ENCODE measurements at regions not wholly inside any gene's neighbourhood (a gene's known extent, or its start where the extent isn't known, plus 50 kb on each side); places are given as distances from the start of the nearest gene placed in this dataset.

DNA sequence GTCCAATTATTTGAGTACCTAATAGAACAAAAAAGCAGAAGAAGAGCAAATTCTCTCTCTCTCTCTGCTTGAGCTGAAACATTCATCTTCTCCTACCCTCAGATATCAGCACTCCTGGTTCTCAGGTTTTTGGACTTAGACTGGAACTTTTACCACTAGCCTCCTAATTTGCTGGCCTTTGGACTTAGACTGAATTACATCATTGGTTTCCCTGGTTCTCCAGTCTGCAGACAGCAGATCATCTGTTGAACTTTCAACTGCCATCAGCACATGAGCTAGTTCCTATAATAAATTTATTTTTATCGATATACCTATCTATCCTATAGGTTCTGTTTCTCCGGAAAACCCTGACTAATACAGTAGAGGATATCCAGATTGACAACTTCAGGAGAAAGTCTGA, 208.9 kb upstream of the GAS1 start:
- Histone ChIP-seq H2BK120ac (ENCODE audit: low read depth, low read length, poor library complexity, severe bottlenecking) (no peak overlapping the region), H2BK15ac (ENCODE audit: low read depth, low read length) (no peak overlapping the region), H3K27me3 (ENCODE audit: insufficient read depth, low read length) (no peaks in the 10 kb centered on the region), H3K4ac (ENCODE audit: low read depth, low read length) (no peak overlapping the region), H3K18ac (ENCODE audit: insufficient read length, low read depth, low read length) (no peak overlapping the region), H3K27ac (ENCODE audit: insufficient read length, low read depth, low read length) (no peak overlapping the region), H3K79me1 (ENCODE audit: insufficient read depth, low read depth, low read length, poor library complexity, severe bottlenecking) (no peaks in the 10 kb centered on the region), H3K79me2 (ENCODE audit: insufficient read depth, low read length) (no peaks in the 10 kb centered on the region), H3K14ac (ENCODE audit: insufficient read depth, low read length) (no peak overlapping the region), H3K9me3 (ENCODE audit: control insufficient read depth, low read depth, low read length) (no peaks in the 10 kb centered on the region), H4K91ac (ENCODE audit: insufficient read length, low read depth, low read length) (no peak overlapping the region), H3K9ac (ENCODE audit: extremely low read depth, insufficient read length, low read length) (no peak overlapping the region), H3K4me1 (ENCODE audit: insufficient read depth, low read length) (no peaks in the 10 kb centered on the region), H2BK5ac (ENCODE audit: insufficient read length, low read length) (no peak overlapping the region), H2AFZ (ENCODE audit: low read length) (no peak overlapping the region), H3K56ac (ENCODE audit: insufficient read length, low read depth, low read length) (no peak overlapping the region), H3K23me2 (ENCODE audit: insufficient read length, low read depth, low read length, poor library complexity, severe bottlenecking) (no peaks in the 10 kb centered on the region), H2BK12ac (ENCODE audit: insufficient read length, low read depth, low read length) (no peak overlapping the region), H4K8ac (replicated peaks; ENCODE audit: insufficient read length, low read depth, low read length) (no peak overlapping the region), H2AK5ac (ENCODE audit: insufficient read length, low read length) (no peak overlapping the region), H3K23ac (ENCODE audit: insufficient read length, low read depth, low read length) (no peak overlapping the region), H2BK20ac (ENCODE audit: low read depth, low read length, poor library complexity, severe bottlenecking) (no peak overlapping the region), H4K20me1 (ENCODE audit: control insufficient read depth, insufficient read depth, insufficient read length) (no peaks in the 10 kb centered on the region), H3K4me2 (ENCODE audit: insufficient read depth, insufficient read length, low read length) (no peak overlapping the region), H4K5ac (ENCODE audit: insufficient read length, low read depth, low read length) (no peak overlapping the region), H3T11ph (ENCODE audit: low read length) (no peak overlapping the region)
- Mint-ChIP-seq H3K4me3 (no peak overlapping the region), H3K4me1 (no peaks in the 10 kb centered on the region), H3K36me3 (ENCODE audit: insufficient read depth in 1 of 3, low read depth in 3 of 3) (no peaks in the 10 kb centered on the region), H3K27ac (no peak overlapping the region), H3K9me3 (no peaks in the 10 kb centered on the region), H3K27me3 (ENCODE audit: low read depth) (peaks cover 5% of the 10 kb centered on the region)
- TF ChIP-seq, protein P1, sequence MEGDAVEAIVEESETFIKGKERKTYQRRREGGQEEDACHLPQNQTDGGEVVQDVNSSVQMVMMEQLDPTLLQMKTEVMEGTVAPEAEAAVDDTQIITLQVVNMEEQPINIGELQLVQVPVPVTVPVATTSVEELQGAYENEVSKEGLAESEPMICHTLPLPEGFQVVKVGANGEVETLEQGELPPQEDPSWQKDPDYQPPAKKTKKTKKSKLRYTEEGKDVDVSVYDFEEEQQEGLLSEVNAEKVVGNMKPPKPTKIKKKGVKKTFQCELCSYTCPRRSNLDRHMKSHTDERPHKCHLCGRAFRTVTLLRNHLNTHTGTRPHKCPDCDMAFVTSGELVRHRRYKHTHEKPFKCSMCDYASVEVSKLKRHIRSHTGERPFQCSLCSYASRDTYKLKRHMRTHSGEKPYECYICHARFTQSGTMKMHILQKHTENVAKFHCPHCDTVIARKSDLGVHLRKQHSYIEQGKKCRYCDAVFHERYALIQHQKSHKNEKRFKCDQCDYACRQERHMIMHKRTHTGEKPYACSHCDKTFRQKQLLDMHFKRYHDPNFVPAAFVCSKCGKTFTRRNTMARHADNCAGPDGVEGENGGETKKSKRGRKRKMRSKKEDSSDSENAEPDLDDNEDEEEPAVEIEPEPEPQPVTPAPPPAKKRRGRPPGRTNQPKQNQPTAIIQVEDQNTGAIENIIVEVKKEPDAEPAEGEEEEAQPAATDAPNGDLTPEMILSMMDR (conservative IDR thresholded peaks at IDR 0.05): no peak
- WGBS (ENCODE audit: extremely low coverage, insufficient read length, low lambda C conversion rate): no CpG with 5 or more reads among the region's 2 CpGs
- DNase-seq: no peak
